Endothelial cell of umbilical vein (primary cell): ENCODE measurements at regions not wholly inside any gene's neighbourhood (a gene's known extent, or its start where the extent isn't known, plus 50 kb on each side); places are given as distances from the start of the nearest gene placed in this dataset.

Source experiments
- BruUV-seq: library from RNA; stranded (reverse); fragments of 400-500 nt; replicated peaks from 2 replicates; lab custom pipeline; 2021; lab: Mats Ljungman, UMichigan
- CTCF ChIA-PET: fragments of 300-600, 350-600 bp; sonication (Branson Sonifier 250); formaldehyde crosslinking; loops from one replicate; lab custom pipeline; 2021; ENCODE audit warnings: antibody characterized with exemption, inconsistent platforms; lab: Charles Lee
- POLR2A ChIA-PET: fragments of 300-600, 350-600 bp; sonication (Branson Sonifier 250); formaldehyde crosslinking; loops from one replicate; lab custom pipeline; 2021; ENCODE audit warnings: antibody characterized with exemption, inconsistent platforms; lab: Charles Lee
- DNase-seq: peaks from one replicate; pipeline ENCODE4 v3.0.0-alpha.2; 2011; ENCODE audit warnings: low read depth, low spot score
- FAIRE-seq: peaks from 2 replicates; lab custom pipeline; 2011; peaks lifted over from hg19 to GRCh38; lab: Jason Lieb, UNC
- H2AFZ ChIP-seq: 2 replicates; pipeline ENCODE4 v1.6.0; 2012; ENCODE audit warnings: low read depth, low read length, control low read depth, inconsistent platforms
- H3K27ac ChIP-seq: 2 replicates; pipeline ENCODE4 v1.5.1; 2011; ENCODE audit warnings: low read depth, mild to moderate bottlenecking, control low read depth, low read length, moderate library complexity; ENCODE audit not compliant: insufficient read depth
- H3K27me3 ChIP-seq, 2 experiments: 2 replicates each; pipeline versions ENCODE4 v1.6.0 to v1.6.1; 2011; ENCODE audit warnings: low read length in 2 of 2, mixed read lengths in 1 of 2; ENCODE audit not compliant: control insufficient read depth in 2 of 2, insufficient read depth in 2 of 2
- H3K36me3 ChIP-seq, 2 experiments: 2 replicates in 1 of 2; 3 replicates in 1 of 2; pipeline ENCODE4 v1.5.1; 2011; ENCODE audit warnings: low read length in 2 of 2, mild to moderate bottlenecking in 1 of 2, moderate library complexity in 1 of 2; ENCODE audit not compliant: control insufficient read depth in 2 of 2, insufficient read depth in 2 of 2; ENCODE audit errors: extremely low read depth in 1 of 2
- H3K4me1 ChIP-seq: 3 replicates; pipeline ENCODE4 v1.5.1; 2011; ENCODE audit warnings: mild to moderate bottlenecking, low read length; ENCODE audit not compliant: control insufficient read depth, insufficient read depth; ENCODE audit errors: extremely low read depth
- H3K4me2 ChIP-seq: 2 replicates; pipeline ENCODE4 v1.6.1; 2011; ENCODE audit warnings: low read length, control low read depth, mixed read lengths; ENCODE audit not compliant: insufficient read depth
- H3K4me3 ChIP-seq, 3 experiments: fragments of 200-600 bp in 1 of 3; sonication (generic), shearing (Covaris generic) in 1 of 3; replicated peaks in 1 of 3; 2 replicates each; pipeline ENCODE4 v1.5.1; 2011 to 2016; ENCODE audit warnings: control low read depth in 3 of 3, low read length in 3 of 3, mild to moderate bottlenecking in 2 of 3, inconsistent platforms in 1 of 3, low read depth in 1 of 3, moderate library complexity in 1 of 3; ENCODE audit not compliant: insufficient read depth in 1 of 3
- H3K79me2 ChIP-seq: 2 replicates; pipeline ENCODE4 v1.6.0; 2012; ENCODE audit warnings: low read length, inconsistent platforms; ENCODE audit not compliant: control insufficient read depth, insufficient read depth
- H3K9ac ChIP-seq: replicated peaks from 2 replicates; pipeline ENCODE3; 2011; ENCODE audit warnings: low read length, control low read depth; ENCODE audit not compliant: insufficient read depth; ENCODE audit errors: extremely low read depth
- H3K9me1 ChIP-seq: replicated peaks from 3 replicates; pipeline ENCODE4 v1.6.0; 2011; ENCODE audit warnings: mild to moderate bottlenecking, low read length; ENCODE audit not compliant: control insufficient read depth, insufficient read depth; ENCODE audit errors: extremely low read depth
- H3K9me3 ChIP-seq: replicated peaks from 2 replicates; pipeline ENCODE4 v1.5.1; 2012; ENCODE audit warnings: low read length, inconsistent platforms; ENCODE audit not compliant: control insufficient read depth, insufficient read depth
- H4K20me1 ChIP-seq: replicated peaks from 2 replicates; pipeline ENCODE3; 2011; ENCODE audit warnings: mild to moderate bottlenecking, low read length; ENCODE audit not compliant: control insufficient read depth, insufficient read depth; ENCODE audit errors: extremely low read depth
- EZH2 ChIP-seq: IDR thresholded peaks from 2 replicates; pipeline ENCODE4 v1.6.1; 2012; ENCODE audit warnings: borderline replicate concordance, low read depth, mild to moderate bottlenecking, moderate library complexity, low read length, inconsistent platforms; ENCODE audit not compliant: severe bottlenecking
- FOS ChIP-seq: IDR thresholded peaks from 2 replicates; pipeline ENCODE4 v1.6.1; 2011; ENCODE audit warnings: mild to moderate bottlenecking, low read length, moderate library complexity, borderline replicate concordance; ENCODE audit not compliant: insufficient read depth
- GATA2 ChIP-seq: IDR thresholded peaks from 2 replicates; pipeline ENCODE4 v1.7.0; 2011; ENCODE audit warnings: low read depth, mild to moderate bottlenecking, moderate library complexity, mixed read lengths, low read length; ENCODE audit not compliant: insufficient read length, insufficient read depth
- JUN ChIP-seq: IDR thresholded peaks from 2 replicates; pipeline ENCODE4 v1.6.1; 2011; ENCODE audit warnings: borderline replicate concordance, low read depth; ENCODE audit not compliant: insufficient read length, insufficient read depth
- MYC ChIP-seq: IDR thresholded peaks from one replicate; pipeline ENCODE4 v1.6.1; 2011; ENCODE audit warnings: mild to moderate bottlenecking, low read depth, low read length
- POLR2A ChIP-seq: IDR thresholded peaks from 2 replicates; pipeline ENCODE4 v1.6.1; 2012; ENCODE audit warnings: low read depth, mild to moderate bottlenecking, control low read depth, low read length
- POLR2AphosphoS5 ChIP-seq: IDR thresholded peaks from 2 replicates; pipeline ENCODE4 v1.6.1; 2012; ENCODE audit warnings: low read depth, mild to moderate bottlenecking, control low read depth, low read length, moderate library complexity; ENCODE audit not compliant: insufficient read depth
- dilution Hi-C: fragments of 300-500 bp; cut with MboI; formaldehyde crosslinking; loops from one replicate; pipeline ENCODE4 v1.15.0; 2019; ENCODE audit warnings: low sequenced_read_pairs; ENCODE audit not compliant: extremely low pct_ligation_motif_present
- intact Hi-C: fragments of 100-400 bp; cut with micrococcal nuclease; formaldehyde crosslinking; loops from one replicate; pipeline ENCODE4 v1.10.0; 2022
- TF ChIP-seq, protein P1 (sequence below): IDR thresholded peaks from 2 replicates; pipeline ENCODE4 v1.6.1; 2011; ENCODE audit not compliant: insufficient read depth, insufficient read length
- TF ChIP-seq, protein P2 (sequence below), 2 donors: IDR thresholded peaks; 1 replicate in 1 of 2; 2 replicates in 1 of 2; pipeline ENCODE4 v1.5.1; 2011; ENCODE audit warnings: low read length in 2 of 2, mild to moderate bottlenecking in 2 of 2, moderate library complexity in 2 of 2, control low read depth in 1 of 2, inconsistent platforms in 1 of 2, low read depth in 1 of 2; ENCODE audit not compliant: insufficient read depth in 1 of 2; ENCODE audit errors: extremely low read depth in 1 of 2

DNA sequence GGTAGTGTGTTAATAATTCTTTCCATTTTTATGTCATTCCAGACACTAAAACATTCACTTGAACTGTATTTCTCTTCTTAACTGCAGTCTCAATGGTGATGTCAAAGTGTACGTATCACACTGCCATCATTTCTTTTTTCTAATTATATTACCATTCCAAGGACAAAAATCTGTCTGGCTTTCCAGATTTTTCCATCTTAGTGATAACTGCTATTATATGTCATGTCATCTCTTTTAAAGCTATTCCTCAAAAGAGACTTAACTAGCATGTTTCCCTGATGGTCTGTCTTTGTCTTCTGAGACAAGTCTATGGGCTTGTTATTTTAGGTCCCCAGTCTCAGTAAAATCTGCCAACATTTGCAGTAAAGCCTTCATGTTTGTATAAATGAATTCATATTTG is 1207.1 kb downstream of the PCDH17 start:
- Histone ChIP-seq H3K27ac (no peak overlapping the region), H3K27me3 (no peaks in the 10 kb centered on the region), H3K4me2 (no peak overlapping the region), H3K36me3 (no peaks in the 10 kb centered on the region), H3K9ac (no peak overlapping the region), H2AFZ (no peak overlapping the region), H4K20me1 (no peaks in the 10 kb centered on the region), H3K9me3 (no peaks in the 10 kb centered on the region), H3K9me1 (no peaks in the 10 kb centered on the region), H3K4me3 (no peak overlapping the region), H3K4me1 (no peaks in the 10 kb centered on the region), H3K79me2 (no peaks in the 10 kb centered on the region)
- TF ChIP-seq, protein P1, sequence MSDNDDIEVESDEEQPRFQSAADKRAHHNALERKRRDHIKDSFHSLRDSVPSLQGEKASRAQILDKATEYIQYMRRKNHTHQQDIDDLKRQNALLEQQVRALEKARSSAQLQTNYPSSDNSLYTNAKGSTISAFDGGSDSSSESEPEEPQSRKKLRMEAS, result no peak
- no peak for TF ChIP-seq GATA2
- TF ChIP-seq POLR2AphosphoS5, result no peak
- TF ChIP-seq MYC, result no peak
- no peak for TF ChIP-seq JUN
- TF ChIP-seq EZH2, result no peak
- TF ChIP-seq FOS, result no peak
- no peak for TF ChIP-seq POLR2A
- TF ChIP-seq, protein P2, sequence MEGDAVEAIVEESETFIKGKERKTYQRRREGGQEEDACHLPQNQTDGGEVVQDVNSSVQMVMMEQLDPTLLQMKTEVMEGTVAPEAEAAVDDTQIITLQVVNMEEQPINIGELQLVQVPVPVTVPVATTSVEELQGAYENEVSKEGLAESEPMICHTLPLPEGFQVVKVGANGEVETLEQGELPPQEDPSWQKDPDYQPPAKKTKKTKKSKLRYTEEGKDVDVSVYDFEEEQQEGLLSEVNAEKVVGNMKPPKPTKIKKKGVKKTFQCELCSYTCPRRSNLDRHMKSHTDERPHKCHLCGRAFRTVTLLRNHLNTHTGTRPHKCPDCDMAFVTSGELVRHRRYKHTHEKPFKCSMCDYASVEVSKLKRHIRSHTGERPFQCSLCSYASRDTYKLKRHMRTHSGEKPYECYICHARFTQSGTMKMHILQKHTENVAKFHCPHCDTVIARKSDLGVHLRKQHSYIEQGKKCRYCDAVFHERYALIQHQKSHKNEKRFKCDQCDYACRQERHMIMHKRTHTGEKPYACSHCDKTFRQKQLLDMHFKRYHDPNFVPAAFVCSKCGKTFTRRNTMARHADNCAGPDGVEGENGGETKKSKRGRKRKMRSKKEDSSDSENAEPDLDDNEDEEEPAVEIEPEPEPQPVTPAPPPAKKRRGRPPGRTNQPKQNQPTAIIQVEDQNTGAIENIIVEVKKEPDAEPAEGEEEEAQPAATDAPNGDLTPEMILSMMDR (IDR thresholded peaks at IDR 0.05; ENCODE audit: extremely low read depth in 1 of 2, insufficient read depth in 1 of 2, low read depth in 1 of 2, low read length in 2 of 2), result no peak
- POLR2A ChIA-PET, result no interaction called here
- DNase-seq (no peak), FAIRE-seq (no peak)
- dilution Hi-C loops, result no loop called here
- CTCF ChIA-PET, result no interaction called here
- intact Hi-C loops, result no loop called here
- no TSS peak for BruUV-seq
